K562 (cell line): ENCODE measurements at regions not wholly inside any gene's neighbourhood (a gene's known extent, or its start where the extent isn't known, plus 50 kb on each side); places are given as distances from the start of the nearest gene placed in this dataset.

Experiments used
- ATAC-seq: fragments of 200-7000 bp; cut with Tn5 transposase; 3 replicates; pipeline ENCODE4 v1.9.1; 2020; ENCODE audit warnings: moderate library complexity
- BruUV-seq: library from RNA; stranded (reverse); fragments of 400-500 nt; replicated peaks from 2 replicates; lab custom pipeline; 2021; lab: Mats Ljungman, UMichigan
- CTCF ChIA-PET: fragments of 300-600 bp; formaldehyde crosslinking; extraction: SDS; loops from one replicate; lab custom pipeline; 2021; ENCODE audit warnings: low intra/inter-chr PET ratio; lab: Yijun Ruan, JAX
- POLR2A ChIA-PET: fragments of 300-600, 350-650 bp; sonication (Branson Sonifier 250); formaldehyde crosslinking; extraction: SDS; loops from one replicate; lab custom pipeline; 2021; ENCODE audit warnings: antibody characterized with exemption, inconsistent platforms; lab: Yijun Ruan, JAX
- DNase-seq, 4 experiments: peaks; one replicate each; pipeline versions ENCODE4 v3.0.0 to v3.0.0-alpha.2; 2011 to 2018; ENCODE audit warnings: low spot score in 3 of 4, mixed read lengths in 3 of 4; ENCODE audit errors: extremely low read depth in 1 of 4
- FAIRE-seq: peaks from 2 replicates; lab custom pipeline; 2011; peaks lifted over from hg19 to GRCh38; lab: Jason Lieb, UNC
- H2AFZ ChIP-seq: 2 replicates; pipeline ENCODE4 v1.6.0; 2011; ENCODE audit warnings: low read depth, low read length, control low read depth, inconsistent platforms
- H3K27ac ChIP-seq: fragments of 200-600 bp; 3 replicates; pipeline ENCODE4 v1.8.0; 2011; ENCODE audit warnings: low read depth, mild to moderate bottlenecking, control low read depth, inconsistent platforms, low read length, moderate library complexity, mixed read lengths; ENCODE audit errors: extremely low read depth
- H3K27me3 ChIP-seq, 2 experiments: fragments of 300-600 bp in 1 of 2; 2 replicates in 1 of 2; 3 replicates in 1 of 2; pipeline versions ENCODE4 v1.6.0 to v1.8.0; 2011; ENCODE audit warnings: inconsistent platforms in 2 of 2, low read length in 2 of 2, mild to moderate bottlenecking in 1 of 2, mixed read lengths in 1 of 2, moderate library complexity in 1 of 2; ENCODE audit not compliant: control insufficient read depth in 2 of 2, insufficient read depth in 2 of 2
- H3K36me3 ChIP-seq: fragments of 300-600 bp; 3 replicates; pipeline ENCODE4 v1.8.0; 2011; ENCODE audit warnings: mild to moderate bottlenecking, low read length, inconsistent platforms; ENCODE audit not compliant: control insufficient read depth, insufficient read depth
- H3K4me1 ChIP-seq, 2 experiments: fragments of 200-600 bp in 1 of 2; replicated peaks in 1 of 2; 2 replicates in 1 of 2; 3 replicates in 1 of 2; pipeline versions ENCODE4 v1.5.1 to v1.8.0; 2011; ENCODE audit warnings: inconsistent platforms in 2 of 2, low read length in 2 of 2, mild to moderate bottlenecking in 1 of 2, mixed read lengths in 1 of 2, moderate library complexity in 1 of 2; ENCODE audit not compliant: control insufficient read depth in 2 of 2, insufficient read depth in 2 of 2
- H3K4me2 ChIP-seq: 2 replicates; pipeline ENCODE4 v1.6.1; 2011; ENCODE audit warnings: low read length, control low read depth, inconsistent platforms, mixed read lengths; ENCODE audit not compliant: insufficient read depth
- H3K4me3 ChIP-seq: fragments of 200-600 bp; sonication (generic), shearing (Covaris generic); 2 replicates; pipeline ENCODE4 v1.5.1; 2016; ENCODE audit warnings: control low read depth, inconsistent platforms
- H3K79me2 ChIP-seq: fragments of 200-600 bp; 3 replicates; pipeline ENCODE4 v1.8.0; 2011; ENCODE audit warnings: low read length, inconsistent platforms; ENCODE audit not compliant: control insufficient read depth, insufficient read depth
- H3K9ac ChIP-seq, 2 experiments: 2 replicates each; pipeline versions ENCODE4 v1.6.0 to v1.6.1; 2011; ENCODE audit warnings: low read depth in 2 of 2, low read length in 2 of 2, control low read depth in 1 of 2, inconsistent platforms in 1 of 2, mild to moderate bottlenecking in 1 of 2, mixed read lengths in 1 of 2; ENCODE audit not compliant: insufficient read depth in 1 of 2
- H3K9me1 ChIP-seq: one replicate; pipeline ENCODE4 v1.6.0; 2011; ENCODE audit warnings: inconsistent platforms, mild to moderate bottlenecking, low read length, moderate library complexity; ENCODE audit not compliant: control insufficient read depth, insufficient read depth
- H3K9me3 ChIP-seq: replicated peaks from 2 replicates; pipeline ENCODE4 v1.5.1; 2011; ENCODE audit warnings: low read depth, low read length, inconsistent platforms; ENCODE audit not compliant: control insufficient read depth, insufficient read depth
- H4K20me1 ChIP-seq: replicated peaks from 2 replicates; pipeline ENCODE4 v1.6.1; 2011; ENCODE audit warnings: low read length, inconsistent platforms, mixed read lengths; ENCODE audit not compliant: control insufficient read depth, insufficient read depth
- ATF1 ChIP-seq, 2 experiments: fragments of 450-650 bp in 1 of 2; IDR thresholded peaks; 2 replicates each; pipeline ENCODE4 v1.6.1; 2016; ENCODE audit warnings: missing compliant biosample characterization in 1 of 2, missing genetic modification characterization in 1 of 2
- CREB3L1 ChIP-seq: fragments of 450-650 bp; IDR thresholded peaks from 2 replicates; pipeline ENCODE4 v1.6.1; 2014; ENCODE audit warnings: low read depth, mild to moderate bottlenecking, moderate library complexity, borderline replicate concordance
- HMG20B ChIP-seq: fragments of 250-450 bp; sonication (Bioruptor Pico); IDR thresholded peaks from 2 replicates; pipeline ENCODE4 v1.5.0; 2021; ENCODE audit warnings: mild to moderate bottlenecking
- KAT8 ChIP-seq: fragments of 450-650 bp; IDR thresholded peaks from 2 replicates; pipeline ENCODE4 v1.6.1; 2016; ENCODE audit warnings: low read depth, mild to moderate bottlenecking
- MXD1 ChIP-seq: fragments of 250-450 bp; sonication (Bioruptor Pico); IDR thresholded peaks from 2 replicates; pipeline ENCODE4 v1.8.0; 2021; ENCODE audit warnings: borderline replicate concordance, mild to moderate bottlenecking, moderate library complexity; ENCODE audit not compliant: poor library complexity, severe bottlenecking
- NFXL1 ChIP-seq: fragments of 450-650 bp; formaldehyde crosslinking; IDR thresholded peaks from 2 replicates; pipeline ENCODE4 v1.4.0; 2021; ENCODE audit warnings: mild to moderate bottlenecking
- TAL1 ChIP-seq: fragments of 450-650 bp; IDR thresholded peaks from 2 replicates; pipeline ENCODE4 v1.6.1; 2016; ENCODE audit warnings: mild to moderate bottlenecking
- TCF3 ChIP-seq: sonication (generic); formaldehyde crosslinking; IDR thresholded peaks from 2 replicates; pipeline ENCODE4 v1.4.0; 2020; ENCODE audit warnings: mild to moderate bottlenecking, missing genetic modification reagents
- ZC3H11A ChIP-seq: IDR thresholded peaks from 2 replicates; pipeline ENCODE4 v1.6.1; 2012; ENCODE audit warnings: low read depth, low read length, improper control_type of control experiment
- ZNF134 ChIP-seq: fragments of 250-450 bp; sonication (Bioruptor Pico); conservative IDR thresholded peaks from 2 replicates; pipeline ENCODE4 v1.4.0; 2020
- ZNF311 ChIP-seq: fragments of 250-450 bp; sonication (Bioruptor Pico); IDR thresholded peaks from 2 replicates; pipeline ENCODE4 v1.4.0; 2020; ENCODE audit warnings: mild to moderate bottlenecking, moderate library complexity
- ZNF41 ChIP-seq: fragments of 250-450 bp; sonication (Bioruptor Pico); conservative IDR thresholded peaks from 2 replicates; pipeline ENCODE4 v1.4.0; 2020; ENCODE audit warnings: mild to moderate bottlenecking
- WGBS: fragments of 100-300 bp; shearing (Covaris generic); methylation state at CpG from one replicate; pipeline ENCODE4 v1.1.6; 2016; ENCODE audit warnings: low coverage, mixed read lengths; ENCODE audit not compliant: insufficient coverage; ENCODE audit errors: missing lambda C conversion rate; 5-methylcytosine and 5-hydroxymethylcytosine counted together
- in situ Hi-C: fragments of 300-500 bp; cut with MboI; formaldehyde crosslinking; loops from 4 replicates; pipeline ENCODE4 v1.15.0; 2018; ENCODE audit warnings: inconsistent platforms, mixed read lengths
- intact Hi-C: fragments of 100-400 bp; cut with micrococcal nuclease; formaldehyde crosslinking; loops from 2 replicates; pipeline ENCODE4 v1.14.2; 2022
- TF ChIP-seq, protein P1 (sequence below): fragments of 250-450 bp; sonication (Bioruptor Pico); IDR thresholded peaks from 2 replicates; pipeline ENCODE4 v1.6.1; 2021; ENCODE audit warnings: mild to moderate bottlenecking
- TF ChIP-seq, protein P2 (sequence below), 2 experiments: IDR thresholded peaks; 2 replicates each; pipeline ENCODE4 v1.6.1; 2011; ENCODE audit warnings: borderline replicate concordance in 1 of 2, control low read depth in 1 of 2, low read depth in 1 of 2, low read length in 1 of 2, mild to moderate bottlenecking in 1 of 2, mixed read lengths in 1 of 2, moderate library complexity in 1 of 2; ENCODE audit not compliant: insufficient read depth in 1 of 2, insufficient read length in 1 of 2, poor library complexity in 1 of 2, severe bottlenecking in 1 of 2; ENCODE audit errors: extremely low read depth in 1 of 2

GRCh38 chr18:78564030-78564429, 415.6 kb upstream of the SALL3 start:
- in situ Hi-C loops: no loop called here
- no peak for ATAC-seq

DNA sequence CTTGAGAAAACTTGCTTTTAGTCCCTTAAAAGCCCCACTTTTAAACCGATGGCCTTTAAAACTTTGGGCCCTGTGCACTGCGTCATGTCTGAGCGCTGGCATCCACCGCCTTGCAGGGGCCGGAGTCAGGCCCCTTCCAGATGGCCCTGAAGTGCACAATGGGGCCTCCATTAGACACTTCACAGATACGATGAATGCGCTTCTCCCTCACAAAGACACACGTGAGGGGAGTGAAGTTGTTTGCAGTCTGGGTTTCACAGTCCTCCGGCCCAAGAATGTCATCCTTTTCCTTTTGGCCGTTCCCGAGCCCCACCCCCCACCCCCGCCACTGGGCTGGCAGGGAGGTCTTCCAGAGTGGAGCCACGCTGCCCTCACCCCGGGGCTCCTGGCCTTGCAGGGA, 415.1 kb upstream of the SALL3 start:
- Histone ChIP-seq H3K27ac (no peak overlapping the region), H3K9me1 (no peaks in the 10 kb centered on the region), H2AFZ (no peak overlapping the region), H3K4me1 (peaks cover 0 to 3% of the 10 kb centered on the region in 2 experiments; a peak in 1 of 5 replicates), H3K27me3 (peaks cover 0 to 14% of the 10 kb centered on the region in 2 experiments; a peak in 2 of 5 replicates), H3K9ac (no peak overlapping the region), H3K36me3 (no peaks in the 10 kb centered on the region), H3K9me3 (no peaks in the 10 kb centered on the region), H4K20me1 (no peaks in the 10 kb centered on the region), H3K79me2 (no peaks in the 10 kb centered on the region), H3K4me3 (no peak overlapping the region), H3K4me2 (no peak overlapping the region)
- no peak for DNase-seq
- intact Hi-C loops: no loop called here
- no peak for ATAC-seq
- BruUV-seq: no TSS peak
- in situ Hi-C loops: no loop called here
- CTCF ChIA-PET: no interaction called here
- 0% methylated on average over 8 of the region's 14 CpGs for WGBS
- POLR2A ChIA-PET: no interaction called here
- FAIRE-seq: no peak
- TF ChIP-seq CREB3L1 (no peak), MXD1 (CRISPR knock-in tag) (no peak), KAT8 (no peak), ZNF41 (CRISPR knock-in tag) (no peak), ZC3H11A (no peak), TCF3 (CRISPR knock-in tag) (no peak), ATF1 (CRISPR knock-in tag; IDR thresholded peaks at IDR 0.05) (no peak), ATF1 (tag; IDR thresholded peaks at IDR 0.05) (no peak), ZNF311 (CRISPR knock-in tag) (no peak), ZNF134 (CRISPR knock-in tag) (no peak), NFXL1 (CRISPR knock-in tag) (no peak), TAL1 (no peak)
- TF ChIP-seq, protein P1, sequence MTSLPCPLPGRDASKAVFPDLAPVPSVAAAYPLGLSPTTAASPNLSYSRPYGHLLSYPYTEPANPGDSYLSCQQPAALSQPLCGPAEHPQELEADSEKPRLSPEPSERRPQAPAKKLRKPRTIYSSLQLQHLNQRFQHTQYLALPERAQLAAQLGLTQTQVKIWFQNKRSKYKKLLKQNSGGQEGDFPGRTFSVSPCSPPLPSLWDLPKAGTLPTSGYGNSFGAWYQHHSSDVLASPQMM (CRISPR knock-in tag): no peak
- TF ChIP-seq, protein P2, sequence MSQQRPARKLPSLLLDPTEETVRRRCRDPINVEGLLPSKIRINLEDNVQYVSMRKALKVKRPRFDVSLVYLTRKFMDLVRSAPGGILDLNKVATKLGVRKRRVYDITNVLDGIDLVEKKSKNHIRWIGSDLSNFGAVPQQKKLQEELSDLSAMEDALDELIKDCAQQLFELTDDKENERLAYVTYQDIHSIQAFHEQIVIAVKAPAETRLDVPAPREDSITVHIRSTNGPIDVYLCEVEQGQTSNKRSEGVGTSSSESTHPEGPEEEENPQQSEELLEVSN (IDR thresholded peaks at IDR 0.05; ENCODE audit: borderline replicate concordance in 1 of 2, extremely low read depth in 1 of 2, insufficient read depth in 1 of 2, insufficient read length in 1 of 2, low read depth in 1 of 2, low read length in 1 of 2, poor library complexity in 1 of 2, severe bottlenecking in 1 of 2): no peak

More at GRCh38 chr18:78564030-78564429, 415.6 kb upstream of the SALL3 start:
- Histone ChIP-seq H3K27ac (no peak overlapping the region), H3K36me3 (no peaks in the 10 kb centered on the region), H3K27me3 (peaks cover 0 to 14% of the 10 kb centered on the region in 2 experiments; a peak in 2 of 5 replicates), H3K9me3 (no peaks in the 10 kb centered on the region), H3K9me1 (no peaks in the 10 kb centered on the region), H3K4me3 (no peak overlapping the region), H3K4me1 (peaks cover 0 to 3% of the 10 kb centered on the region in 2 experiments; a peak in 1 of 5 replicates), H4K20me1 (no peaks in the 10 kb centered on the region), H2AFZ (no peak overlapping the region), H3K9ac (no peak overlapping the region), H3K79me2 (no peaks in the 10 kb centered on the region), H3K4me2 (no peak overlapping the region)
- DNase-seq (no peak), FAIRE-seq (no peak)
- intact Hi-C loops: no loop called here
- no peak for TF ChIP-seq HMG20B (CRISPR knock-in tag)
- WGBS: 4% methylated on average over 4 of the region's 7 CpGs
- POLR2A ChIA-PET: no interaction called here
- CTCF ChIA-PET: no interaction called here
- no TSS peak for BruUV-seq
